Sigmoid colon (tissue), 4 donors: ENCODE measurements at regions not wholly inside any gene's neighbourhood (a gene's known extent, or its start where the extent isn't known, plus 50 kb on each side); places are given as distances from the start of the nearest gene placed in this dataset.
"Not testable (repeated sequence)": the region's sequence is repeated elsewhere in the genome, so short reads cannot be mapped to it uniquely, and the experiment has no call there.

Source experiments
- POLR2A ChIP-seq, 2 donors: fragments of 450-650 bp; IDR thresholded peaks; one replicate each; pipeline ENCODE4 v1.6.1; 2016; ENCODE audit warnings: antibody characterized with exemption in 2 of 2, mild to moderate bottlenecking in 2 of 2, moderate library complexity in 2 of 2
- POLR2AphosphoS5 ChIP-seq, 4 donors: sonication (generic); formaldehyde crosslinking; IDR thresholded peaks; one replicate each; pipeline ENCODE4 v1.6.1; 2017; ENCODE audit warnings: antibody characterized with exemption in 4 of 4

- not testable (repeated sequence) for TF ChIP-seq POLR2A, POLR2AphosphoS5 (IDR thresholded peaks at IDR 0.05)
These were observed 1714.2 kb downstream of the SPATA31A7 start for GRCh38 chr9:62904061-62904460.
